Prostate gland (tissue), 2 donors: ENCODE measurements at regions not wholly inside any gene's neighbourhood (a gene's known extent, or its start where the extent isn't known, plus 50 kb on each side); places are given as distances from the start of the nearest gene placed in this dataset.
A peak's percentile ranks its signal among the peaks of the same experiment; 100 is the strongest.

Experiments used
- POLR2A ChIP-seq: fragments of 450-650 bp; IDR thresholded peaks from one replicate; pipeline ENCODE4 v1.6.1; 2016; ENCODE audit warnings: antibody characterized with exemption, mild to moderate bottlenecking
- POLR2AphosphoS5 ChIP-seq: sonication (generic); formaldehyde crosslinking; IDR thresholded peaks from one replicate; pipeline ENCODE4 v1.6.1; 2017; ENCODE audit warnings: antibody characterized with exemption
- TF ChIP-seq, protein P1 (sequence below), 4 experiments: fragments of 200-600 bp in 2 of 4; fragments of 450-650 bp in 2 of 4; sonication (generic) in 2 of 4; IDR thresholded peaks; 1 replicate in 3 of 4; 2 replicates in 1 of 4; pipeline ENCODE4 v1.5.1; 2016 to 2019; ENCODE audit warnings: antibody characterized with exemption in 4 of 4, mild to moderate bottlenecking in 2 of 4, moderate library complexity in 2 of 4

DNA sequence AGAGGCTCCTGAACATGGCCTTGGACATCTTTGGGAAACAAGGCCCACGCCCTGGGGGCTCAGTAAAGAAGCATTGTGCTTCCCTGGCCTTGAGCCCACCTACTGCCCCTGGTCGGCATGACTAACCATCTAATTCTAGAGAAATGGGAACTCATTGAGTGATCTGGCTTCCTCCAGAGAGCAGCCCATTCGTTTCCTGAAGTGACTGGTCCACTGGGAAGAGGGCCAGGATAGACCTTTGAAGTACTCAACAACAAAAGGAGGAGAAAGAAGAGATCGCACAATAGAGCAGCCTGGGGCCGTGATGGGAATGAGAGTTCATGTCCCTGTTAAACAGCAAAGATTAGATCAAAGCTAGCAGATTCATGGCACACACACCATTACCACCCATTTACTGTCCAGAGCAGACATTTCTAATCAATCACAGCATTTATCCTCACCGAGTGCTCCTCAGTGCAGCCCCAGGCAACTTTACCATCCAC lies 514.4 kb upstream of the PROK2 start:
- TF ChIP-seq, protein P1, sequence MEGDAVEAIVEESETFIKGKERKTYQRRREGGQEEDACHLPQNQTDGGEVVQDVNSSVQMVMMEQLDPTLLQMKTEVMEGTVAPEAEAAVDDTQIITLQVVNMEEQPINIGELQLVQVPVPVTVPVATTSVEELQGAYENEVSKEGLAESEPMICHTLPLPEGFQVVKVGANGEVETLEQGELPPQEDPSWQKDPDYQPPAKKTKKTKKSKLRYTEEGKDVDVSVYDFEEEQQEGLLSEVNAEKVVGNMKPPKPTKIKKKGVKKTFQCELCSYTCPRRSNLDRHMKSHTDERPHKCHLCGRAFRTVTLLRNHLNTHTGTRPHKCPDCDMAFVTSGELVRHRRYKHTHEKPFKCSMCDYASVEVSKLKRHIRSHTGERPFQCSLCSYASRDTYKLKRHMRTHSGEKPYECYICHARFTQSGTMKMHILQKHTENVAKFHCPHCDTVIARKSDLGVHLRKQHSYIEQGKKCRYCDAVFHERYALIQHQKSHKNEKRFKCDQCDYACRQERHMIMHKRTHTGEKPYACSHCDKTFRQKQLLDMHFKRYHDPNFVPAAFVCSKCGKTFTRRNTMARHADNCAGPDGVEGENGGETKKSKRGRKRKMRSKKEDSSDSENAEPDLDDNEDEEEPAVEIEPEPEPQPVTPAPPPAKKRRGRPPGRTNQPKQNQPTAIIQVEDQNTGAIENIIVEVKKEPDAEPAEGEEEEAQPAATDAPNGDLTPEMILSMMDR (IDR thresholded peaks at IDR 0.05) = no peak
- peak; percentile 36 for TF ChIP-seq POLR2AphosphoS5
- no peak for TF ChIP-seq POLR2A
